B cell (primary cell): ENCODE measurements at regions not wholly inside any gene's neighbourhood (a gene's known extent, or its start where the extent isn't known, plus 50 kb on each side); places are given as distances from the start of the nearest gene placed in this dataset.

ENCODE experiments used
- ATAC-seq: fragments of 200-7000 bp; cut with Tn5 transposase; one replicate; pipeline ENCODE4 v1.10.0; 2021; ENCODE audit warnings: low read depth, mild to moderate bottlenecking, moderate number of reproducible peaks, moderate library complexity
- CTCF ChIA-PET: fragments of 350-600 bp; sonication (Branson Sonifier 250); formaldehyde crosslinking; loops from one replicate; lab custom pipeline; 2021; ENCODE audit warnings: antibody characterized with exemption, inconsistent platforms; lab: Charles Lee
- POLR2A ChIA-PET: fragments of 350-600 bp; sonication (Branson Sonifier 250); formaldehyde crosslinking; loops from one replicate; lab custom pipeline; 2021; ENCODE audit warnings: antibody characterized with exemption; lab: Charles Lee
- DNase-seq: peaks from one replicate; pipeline ENCODE4 v3.0.0; 2013
- H2AFZ ChIP-seq: 2 replicates; pipeline ENCODE4 v1.6.1; 2012; ENCODE audit warnings: mild to moderate bottlenecking, low read depth, low read length; ENCODE audit not compliant: insufficient read depth, poor library complexity, severe bottlenecking
- H3K27ac ChIP-seq, 2 donors: 1 replicate in 1 of 2; 2 replicates in 1 of 2; pipeline ENCODE4 v1.5.1; 2012 to 2013; ENCODE audit warnings: low read length in 2 of 2, mild to moderate bottlenecking in 2 of 2, moderate library complexity in 1 of 2
- H3K27me3 ChIP-seq, 4 experiments: fragments of 200-600 bp in 1 of 4; sonication (generic) in 1 of 4; replicated peaks in 1 of 4; 1 replicate in 2 of 4; 2 replicates in 2 of 4; pipeline versions ENCODE4 v1.6.1 to v1.7.0; 2013 to 2016; ENCODE audit warnings: low read length in 3 of 4, mild to moderate bottlenecking in 2 of 4, mixed read lengths in 1 of 4, moderate library complexity in 1 of 4; ENCODE audit not compliant: insufficient read depth in 4 of 4, control insufficient read depth in 3 of 4; ENCODE audit errors: control extremely low read depth in 1 of 4
- H3K36me3 ChIP-seq, 2 experiments: replicated peaks in 1 of 2; 1 replicate in 1 of 2; 2 replicates in 1 of 2; pipeline versions ENCODE4 v1.6.1 to v1.7.1; 2013; ENCODE audit warnings: low read length in 1 of 2; ENCODE audit not compliant: insufficient read depth in 2 of 2, control insufficient read depth in 1 of 2; ENCODE audit errors: control extremely low read depth in 1 of 2, extremely low read depth in 1 of 2
- H3K4me1 ChIP-seq, 2 donors: fragments of 200-600 bp in 1 of 2; sonication (generic) in 1 of 2; 1 replicate in 1 of 2; 2 replicates in 1 of 2; pipeline versions ENCODE4 v1.5.1 to v1.6.1; 2013 to 2017; ENCODE audit warnings: low read length in 2 of 2; ENCODE audit not compliant: control insufficient read depth in 2 of 2, insufficient read depth in 2 of 2
- H3K4me2 ChIP-seq: replicated peaks from 2 replicates; pipeline ENCODE3; 2012; ENCODE audit warnings: mild to moderate bottlenecking, low read depth, low read length; ENCODE audit not compliant: poor library complexity, severe bottlenecking
- H3K4me3 ChIP-seq, 5 experiments: fragments of 200-600 bp in 1 of 5; sonication (generic) in 1 of 5; 1 replicate in 3 of 5; 2 replicates in 2 of 5; pipeline versions ENCODE4 v1.5.1 to v1.7.0; 2011 to 2016; ENCODE audit warnings: low read length in 4 of 5, mild to moderate bottlenecking in 4 of 5, low read depth in 2 of 5, control low read depth in 1 of 5, moderate library complexity in 1 of 5; ENCODE audit not compliant: insufficient read depth in 1 of 5; ENCODE audit errors: control extremely low read depth in 1 of 5, extremely low read depth in 1 of 5
- H3K79me2 ChIP-seq: fragments of 200-600 bp; sonication (generic); one replicate; pipeline ENCODE4 v1.6.0; 2016; ENCODE audit warnings: low read length; ENCODE audit not compliant: control insufficient read depth, insufficient read depth
- H3K9ac ChIP-seq: fragments of 200-600 bp; sonication (generic); 2 replicates; pipeline ENCODE4 v1.6.1; 2017; ENCODE audit warnings: mild to moderate bottlenecking, low read length, moderate library complexity
- H3K9me3 ChIP-seq, 3 donors: one replicate each; pipeline versions ENCODE4 v1.6.1 to v1.7.1; 2013; ENCODE audit warnings: low read length in 2 of 3; ENCODE audit not compliant: control insufficient read depth in 2 of 3, insufficient read depth in 1 of 3; ENCODE audit errors: control extremely low read depth in 1 of 3
- H4K20me1 ChIP-seq: 2 replicates; pipeline ENCODE4 v1.6.0; 2012; ENCODE audit warnings: mild to moderate bottlenecking, low read length; ENCODE audit not compliant: insufficient read depth, control insufficient read depth, poor library complexity, severe bottlenecking
- H3K27ac Mint-ChIP-seq: one replicate; pipeline ENCODE4 v1.8.0; 2021; ENCODE audit warnings: mixed read lengths
- H3K27me3 Mint-ChIP-seq: one replicate; pipeline ENCODE4 v1.8.0; 2021; ENCODE audit warnings: mixed read lengths
- H3K4me1 Mint-ChIP-seq: one replicate; pipeline ENCODE4 v1.8.0; 2021; ENCODE audit warnings: mixed read lengths
- H3K4me3 Mint-ChIP-seq: one replicate; pipeline ENCODE4 v1.8.0; 2021; ENCODE audit warnings: mixed read lengths
- H3K9me3 Mint-ChIP-seq: one replicate; pipeline ENCODE4 v1.8.0; 2022; ENCODE audit warnings: mixed read lengths; ENCODE audit not compliant: insufficient read depth
- CTCF ChIP-seq: fragments of 200-600 bp; IDR thresholded peaks from one replicate; pipeline ENCODE4 v1.8.0; 2022; ENCODE audit warnings: antibody characterized with exemption, mild to moderate bottlenecking
- EZH2 ChIP-seq: IDR thresholded peaks from 2 replicates; pipeline ENCODE4 v1.6.1; 2012; ENCODE audit warnings: borderline replicate concordance, low read depth, mild to moderate bottlenecking, moderate library complexity, low read length; ENCODE audit not compliant: insufficient read depth, poor library complexity, severe bottlenecking
- WGBS: methylation state at CpG from one replicate; pipeline ENCODE4 v1.1.5; 2013; ENCODE audit warnings: missing lambda C conversion rate; ENCODE audit not compliant: insufficient coverage; 5-methylcytosine and 5-hydroxymethylcytosine counted together
- intact Hi-C: fragments of 100-400 bp; cut with micrococcal nuclease; formaldehyde crosslinking; loops from one replicate; pipeline ENCODE4 v1.10.0; 2022

GRCh38 chr13:109425821-109426689, 360.3 kb downstream of the IRS2 start:
- Histone ChIP-seq H3K27ac (no peak overlapping the region), H3K4me3 (no peak overlapping the region), H3K36me3 (no peaks in the 10 kb centered on the region), H3K4me1 (no peaks in the 10 kb centered on the region), H3K27me3 (no peaks in the 10 kb centered on the region), H3K9me3 (peaks cover 0 to 3% (median 0%) of the 10 kb centered on the region in 3 donors), H4K20me1 (no peaks in the 10 kb centered on the region), H3K4me2 (no peak overlapping the region), H3K9ac (no peak overlapping the region), H2AFZ (no peak overlapping the region), H3K79me2 (no peaks in the 10 kb centered on the region)
- H3K27ac Mint-ChIP-seq: no peak overlapping the region
- peaks cover 2% of the 10 kb centered on the region for H3K9me3 Mint-ChIP-seq
- ChIA-PET CTCF (no interaction called here), POLR2A (no interaction called here)
- intact Hi-C loops: no loop called here
- no peaks in the 10 kb centered on the region for H3K27me3 Mint-ChIP-seq
- no peaks in the 10 kb centered on the region for H3K4me1 Mint-ChIP-seq
- WGBS: 83% methylated on average over 1 of the region's 5 CpGs
- no peak for ATAC-seq
- no peak for DNase-seq
- no peak overlapping the region for H3K4me3 Mint-ChIP-seq
- TF ChIP-seq CTCF: no peak
- TF ChIP-seq EZH2: no peak

GRCh38 chr13:109422161-109422560, 364.2 kb downstream of the IRS2 start:
- Mint-ChIP-seq H3K27ac (no peak overlapping the region), H3K9me3 (no peaks in the 10 kb centered on the region), H3K27me3 (no peaks in the 10 kb centered on the region), H3K4me1 (no peaks in the 10 kb centered on the region), H3K4me3 (no peak overlapping the region)
- H3K79me2 ChIP-seq: no peaks in the 10 kb centered on the region
- ChIA-PET POLR2A (no interaction called here), CTCF (no interaction called here)
- no peaks in the 10 kb centered on the region for H3K4me1 ChIP-seq
- H3K9me3 ChIP-seq: no peaks in the 10 kb centered on the region
- 60% methylated on average over 1 of the region's 4 CpGs for WGBS
- no peak overlapping the region for H3K4me2 ChIP-seq
- no peak for ATAC-seq
- no peak overlapping the region for H2AFZ ChIP-seq
- no peak overlapping the region for H3K27ac ChIP-seq
- no peak overlapping the region for H3K9ac ChIP-seq
- H4K20me1 ChIP-seq: no peaks in the 10 kb centered on the region
- no peak for DNase-seq
- TF ChIP-seq CTCF (no peak), EZH2 (no peak)
- intact Hi-C loops: no loop called here
- H3K4me3 ChIP-seq: no peak overlapping the region
- H3K36me3 ChIP-seq: no peaks in the 10 kb centered on the region
- no peaks in the 10 kb centered on the region for H3K27me3 ChIP-seq
